ENCODE measurements at regions not wholly inside any gene's neighbourhood (a gene's known extent, or its start where the extent isn't known, plus 50 kb on each side); places are given as distances from the start of the nearest gene placed in this dataset.

DNA sequence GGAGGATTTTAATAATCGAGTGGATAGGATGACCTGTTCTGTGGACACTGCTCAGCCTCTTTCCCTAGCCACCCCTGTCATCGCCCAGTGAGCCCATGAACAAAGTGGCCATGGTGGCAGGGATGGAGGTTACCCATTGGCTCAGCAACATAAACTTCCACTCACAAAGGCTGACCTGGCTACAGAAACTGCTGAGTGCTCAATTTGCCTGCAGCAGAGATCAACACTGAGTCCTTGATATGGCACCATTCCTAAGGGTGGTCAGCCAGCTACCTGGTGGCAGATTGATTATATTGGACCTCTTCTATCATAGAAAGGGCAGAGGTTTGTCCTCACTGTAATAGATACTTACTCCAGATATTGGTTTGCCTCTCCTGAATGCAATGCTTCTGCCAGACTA is 465.4 kb upstream of the FBXO33 start:
- H3K9me3 ChIP-seq, result no peaks in the 10 kb centered on the region
- H3K4me3 ChIP-seq (replicated peaks in 1 of 3), result no peak overlapping the region
- no peak for DNase-seq
- no peaks in the 10 kb centered on the region for H3K27me3 ChIP-seq
- TF ChIP-seq, protein P1, sequence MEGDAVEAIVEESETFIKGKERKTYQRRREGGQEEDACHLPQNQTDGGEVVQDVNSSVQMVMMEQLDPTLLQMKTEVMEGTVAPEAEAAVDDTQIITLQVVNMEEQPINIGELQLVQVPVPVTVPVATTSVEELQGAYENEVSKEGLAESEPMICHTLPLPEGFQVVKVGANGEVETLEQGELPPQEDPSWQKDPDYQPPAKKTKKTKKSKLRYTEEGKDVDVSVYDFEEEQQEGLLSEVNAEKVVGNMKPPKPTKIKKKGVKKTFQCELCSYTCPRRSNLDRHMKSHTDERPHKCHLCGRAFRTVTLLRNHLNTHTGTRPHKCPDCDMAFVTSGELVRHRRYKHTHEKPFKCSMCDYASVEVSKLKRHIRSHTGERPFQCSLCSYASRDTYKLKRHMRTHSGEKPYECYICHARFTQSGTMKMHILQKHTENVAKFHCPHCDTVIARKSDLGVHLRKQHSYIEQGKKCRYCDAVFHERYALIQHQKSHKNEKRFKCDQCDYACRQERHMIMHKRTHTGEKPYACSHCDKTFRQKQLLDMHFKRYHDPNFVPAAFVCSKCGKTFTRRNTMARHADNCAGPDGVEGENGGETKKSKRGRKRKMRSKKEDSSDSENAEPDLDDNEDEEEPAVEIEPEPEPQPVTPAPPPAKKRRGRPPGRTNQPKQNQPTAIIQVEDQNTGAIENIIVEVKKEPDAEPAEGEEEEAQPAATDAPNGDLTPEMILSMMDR (IDR thresholded peaks at IDR 0.05), result no peak
- no peaks in the 10 kb centered on the region for H3K4me1 ChIP-seq
- H3K36me3 ChIP-seq, result no peaks in the 10 kb centered on the region
- H3K27ac ChIP-seq, result no peak overlapping the region
- 84 to 85% methylated on average over 2 of the region's 2 CpGs for WGBS, 2 donors
- intact Hi-C loops (cut with DNase I), result no loop called here

DNA sequence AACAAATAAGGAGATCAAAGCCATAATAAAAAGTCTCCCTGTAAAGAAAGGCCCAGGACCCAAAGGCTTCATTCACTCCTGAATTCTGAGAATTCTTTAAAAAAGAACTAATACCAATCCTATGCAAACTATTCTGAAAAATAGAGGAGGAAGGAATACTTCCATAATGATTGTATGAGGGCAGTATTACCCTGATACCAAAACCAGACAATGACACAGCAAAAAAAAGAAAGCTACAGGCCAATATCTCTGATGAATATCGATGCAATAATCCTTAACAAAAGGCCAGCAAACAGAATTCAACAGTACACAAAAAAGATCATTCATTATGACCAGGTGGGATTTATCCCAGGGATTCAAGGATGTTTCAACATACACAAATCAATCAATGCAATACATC is 457.8 kb upstream of the FBXO33 start:
- intact Hi-C loops (cut with DNase I), result no loop called here
- WGBS, 2 donors, result 80 to 83% methylated on average over 1 of the region's 1 CpG
- Histone ChIP-seq H3K4me1 (no peaks in the 10 kb centered on the region), H3K27me3 (no peaks in the 10 kb centered on the region), H3K27ac (no peak overlapping the region), H3K4me3 (replicated peaks in 1 of 3) (no peak overlapping the region), H3K36me3 (no peaks in the 10 kb centered on the region), H3K9me3 (no peaks in the 10 kb centered on the region)
- no peak for TF ChIP-seq POLR2A (IDR thresholded peaks at IDR 0.05)
- TF ChIP-seq, protein P1 (IDR thresholded peaks at IDR 0.05), result no peak
- no peak for DNase-seq

DNA sequence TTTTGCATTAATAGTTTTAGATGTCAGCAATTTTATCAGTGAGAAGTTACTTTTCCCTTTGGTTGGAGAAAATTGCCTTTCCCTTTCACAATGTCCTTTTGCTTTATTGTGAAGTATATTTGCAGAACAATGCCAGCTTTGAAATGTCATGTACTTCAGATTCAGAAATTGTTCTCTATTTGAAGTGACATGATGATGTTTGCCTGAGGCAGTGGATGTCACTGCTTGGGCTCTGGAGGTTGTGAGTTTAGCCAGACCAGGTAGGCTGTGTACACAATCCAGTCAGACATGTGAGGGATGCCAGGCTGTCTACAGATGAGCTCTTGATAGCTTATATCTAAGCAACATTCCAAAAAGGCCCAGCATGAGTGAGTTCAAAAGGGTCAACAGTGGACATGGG is 451.9 kb upstream of the FBXO33 start:
- Histone ChIP-seq H3K27ac (no peak overlapping the region), H3K4me1 (no peaks in the 10 kb centered on the region), H3K36me3 (no peaks in the 10 kb centered on the region), H3K4me3 (replicated peaks in 1 of 3) (no peak overlapping the region), H3K27me3 (no peaks in the 10 kb centered on the region), H3K9me3 (no peaks in the 10 kb centered on the region)
- no peak for DNase-seq
- TF ChIP-seq POLR2A (IDR thresholded peaks at IDR 0.05), result no peak
- TF ChIP-seq, protein P1 (IDR thresholded peaks at IDR 0.05), result no peak
- intact Hi-C loops (cut with DNase I), result no loop called here

DNA sequence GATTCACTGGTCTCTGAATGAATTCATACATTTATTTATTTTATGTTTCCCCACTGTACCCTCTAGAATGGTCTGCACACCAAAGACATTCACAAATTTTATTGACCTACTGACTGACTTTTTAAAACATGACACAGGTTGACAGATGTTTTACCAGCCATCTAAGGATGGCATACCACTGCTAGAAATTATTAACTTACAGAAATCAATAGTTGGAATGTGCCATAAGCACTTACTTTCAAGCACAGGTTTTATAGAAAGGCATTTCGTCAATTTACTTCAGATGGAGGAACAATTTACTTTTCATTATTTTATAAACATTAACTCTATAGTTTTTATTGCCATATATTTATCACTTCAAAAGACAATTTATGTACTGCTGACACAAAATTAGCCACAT is 448.7 kb upstream of the FBXO33 start:
- 91 to 94% methylated on average over 1 of the region's 1 CpG for WGBS, 2 donors
- no peak for TF ChIP-seq POLR2A (IDR thresholded peaks at IDR 0.05)
- TF ChIP-seq, protein P1 (IDR thresholded peaks at IDR 0.05), result no peak
- Histone ChIP-seq H3K27me3 (no peaks in the 10 kb centered on the region), H3K4me1 (no peaks in the 10 kb centered on the region), H3K36me3 (no peaks in the 10 kb centered on the region), H3K4me3 (replicated peaks in 1 of 3) (no peak overlapping the region), H3K9me3 (no peaks in the 10 kb centered on the region), H3K27ac (no peak overlapping the region)
- intact Hi-C loops (cut with DNase I), result no loop called here
- no peak for DNase-seq

DNA sequence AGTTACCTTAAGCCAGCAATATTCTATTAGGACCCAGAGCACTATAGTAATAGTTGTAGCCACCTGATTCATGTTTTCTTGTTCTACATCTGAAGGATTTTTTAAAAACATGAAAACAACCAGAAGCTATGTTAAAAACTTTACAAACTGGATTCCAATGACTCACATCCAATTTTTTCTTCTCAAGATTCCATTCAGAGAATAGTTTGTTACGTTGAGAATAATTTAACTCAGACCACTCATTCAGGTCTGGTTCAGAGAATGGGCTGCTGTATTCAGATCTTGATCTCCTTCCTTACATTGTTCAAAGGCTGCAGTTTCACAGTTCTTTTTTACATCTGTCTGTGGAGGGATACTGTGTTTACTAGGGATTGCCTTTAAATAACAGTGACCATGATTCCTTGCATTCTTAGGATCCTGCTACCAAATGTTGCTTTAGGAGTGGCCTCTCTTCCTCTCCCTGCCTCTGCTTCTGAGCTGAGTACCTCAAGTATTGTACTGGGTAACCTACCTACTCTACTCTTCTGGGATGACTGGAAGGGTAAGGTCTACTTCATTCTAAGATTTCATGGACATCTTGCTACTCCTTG is 448.0 kb upstream of the FBXO33 start:
- no peak for DNase-seq
- TF ChIP-seq, protein P1 (IDR thresholded peaks at IDR 0.05), result no peak
- no peak for TF ChIP-seq POLR2A (IDR thresholded peaks at IDR 0.05)
- 37 to 78% methylated on average over 1 of the region's 1 CpG for WGBS, 2 donors

More for the DNA sequence above, 448.0 kb upstream of the FBXO33 start:
- intact Hi-C loops (cut with DNase I), result no loop called here
- Histone ChIP-seq H3K9me3 (no peaks in the 10 kb centered on the region), H3K27ac (no peak overlapping the region), H3K36me3 (no peaks in the 10 kb centered on the region), H3K4me3 (replicated peaks in 1 of 3) (no peak overlapping the region), H3K27me3 (no peaks in the 10 kb centered on the region), H3K4me1 (no peaks in the 10 kb centered on the region)
